NT2/D1 (cell line): ENCODE measurements at regions not wholly inside any gene's neighbourhood (a gene's known extent, or its start where the extent isn't known, plus 50 kb on each side); places are given as distances from the start of the nearest gene placed in this dataset.
"Not testable (repeated sequence)": the region's sequence is repeated elsewhere in the genome, so short reads cannot be mapped to it uniquely, and the experiment has no call there.

Experiments used
- DNase-seq: peaks from one replicate; pipeline ENCODE4 v3.0.0-alpha.2; 2011; ENCODE audit warnings: low read depth, low spot score
- H3K27me3 ChIP-seq: 2 replicates; pipeline ENCODE4 v1.6.0; 2011; ENCODE audit warnings: mild to moderate bottlenecking; ENCODE audit not compliant: insufficient read length, insufficient read depth
- H3K36me3 ChIP-seq: 2 replicates; pipeline ENCODE4 v1.6.1; 2011; ENCODE audit warnings: mild to moderate bottlenecking, low read length, mixed read lengths; ENCODE audit not compliant: insufficient read depth, insufficient read length
- H3K4me1 ChIP-seq: 2 replicates; pipeline ENCODE4 v1.5.1; 2011; ENCODE audit not compliant: insufficient read depth, insufficient read length
- H3K4me3 ChIP-seq: 2 replicates; pipeline ENCODE4 v1.5.1; 2011; ENCODE audit warnings: low read depth; ENCODE audit not compliant: insufficient read length
- H3K9ac ChIP-seq: 2 replicates; pipeline ENCODE4 v1.6.0; 2011; ENCODE audit warnings: low read depth; ENCODE audit not compliant: insufficient read length
- H3K9me3 ChIP-seq: 2 replicates; pipeline ENCODE4 v1.5.1; 2011; ENCODE audit warnings: mild to moderate bottlenecking, low read length; ENCODE audit not compliant: insufficient read depth
- SUZ12 ChIP-seq: IDR thresholded peaks from 2 replicates; pipeline ENCODE4 v1.6.1; 2011; ENCODE audit not compliant: insufficient read length, insufficient read depth; ENCODE audit errors: extremely low read depth
- YY1 ChIP-seq: IDR thresholded peaks from 2 replicates; pipeline ENCODE4 v1.6.1; 2011; ENCODE audit not compliant: insufficient read length, insufficient read depth
- ZNF274 ChIP-seq: IDR thresholded peaks from 2 replicates; pipeline ENCODE4 v1.6.1; 2011; ENCODE audit warnings: mild to moderate bottlenecking, low read depth, low read length

GRCh38 chr2:203619267-203619878 lies 84.3 kb upstream of the RAPH1 start:
- no peak for DNase-seq
- no peaks in the 10 kb centered on the region for H3K4me1 ChIP-seq
- H3K9me3 ChIP-seq = peaks cover 6% of the 10 kb centered on the region; the same call in 1 of the 2 replicates
- H3K27me3 ChIP-seq = no peaks in the 10 kb centered on the region
- TF ChIP-seq ZNF274 (no peak), YY1 (no peak), SUZ12 (no peak)
- no peak overlapping the region for H3K4me3 ChIP-seq
- H3K36me3 ChIP-seq = no peaks in the 10 kb centered on the region
- no peak overlapping the region for H3K9ac ChIP-seq

- no peaks in the 10 kb centered on the region for H3K36me3 ChIP-seq
- DNase-seq = no peak
- H3K4me1 ChIP-seq = no peaks in the 10 kb centered on the region
- peaks cover 6% of the 10 kb centered on the region; the same call in 1 of the 2 replicates for H3K9me3 ChIP-seq
- no peak overlapping the region for H3K9ac ChIP-seq
- no peaks in the 10 kb centered on the region for H3K27me3 ChIP-seq
- H3K4me3 ChIP-seq = no peak overlapping the region
- no peak for TF ChIP-seq ZNF274
- no peak for TF ChIP-seq YY1
- no peak for TF ChIP-seq SUZ12
Measured at GRCh38 chr2:203621981-203622515, 84.4 kb upstream of the CD28 start.

- no peak overlapping the region for H3K4me3 ChIP-seq
- no peaks in the 10 kb centered on the region for H3K4me1 ChIP-seq
- H3K36me3 ChIP-seq = no peaks in the 10 kb centered on the region
- H3K27me3 ChIP-seq = no peaks in the 10 kb centered on the region
- H3K9ac ChIP-seq = no peak overlapping the region
- peaks cover 6% of the 10 kb centered on the region; the same call in 1 of the 2 replicates for H3K9me3 ChIP-seq
- DNase-seq = no peak
- TF ChIP-seq YY1 (no peak), ZNF274 (no peak), SUZ12 (no peak)
Measured at GRCh38 chr2:203623096-203623495, 83.3 kb upstream of the CD28 start.

GRCh38 chr2:203623661-203624060 lies 82.8 kb upstream of the CD28 start:
- H3K9ac ChIP-seq = no peak overlapping the region
- no peak for DNase-seq

GRCh38 chr2:203625701-203626100 lies 80.7 kb upstream of the CD28 start:
- Histone ChIP-seq H3K27me3 (no peaks in the 10 kb centered on the region), H3K36me3 (no peaks in the 10 kb centered on the region), H3K4me1 (no peaks in the 10 kb centered on the region), H3K4me3 (no peak overlapping the region), H3K9ac (no peak overlapping the region), H3K9me3 (peaks cover 6% of the 10 kb centered on the region; the same call in 1 of the 2 replicates)
- no peak for TF ChIP-seq SUZ12
- no peak for TF ChIP-seq ZNF274
- no peak for TF ChIP-seq YY1
- DNase-seq = no peak

More at GRCh38 chr2:203623661-203624060, 82.8 kb upstream of the CD28 start:
- Histone ChIP-seq H3K4me1 (no peaks in the 10 kb centered on the region), H3K9me3 (peaks cover 6% of the 10 kb centered on the region; the same call in 1 of the 2 replicates), H3K4me3 (no peak overlapping the region), H3K27me3 (no peaks in the 10 kb centered on the region), H3K36me3 (no peaks in the 10 kb centered on the region)
- no peak for TF ChIP-seq YY1
- no peak for TF ChIP-seq ZNF274
- no peak for TF ChIP-seq SUZ12

GRCh38 chr2:203626247-203626646 lies 80.2 kb upstream of the CD28 start:
- H3K4me1 ChIP-seq, DNase-seq, H3K27me3 ChIP-seq, H3K9me3 ChIP-seq, H3K4me3 ChIP-seq, H3K36me3 ChIP-seq, H3K9ac ChIP-seq: not testable (repeated sequence)

- Histone ChIP-seq H3K4me1 (no peaks in the 10 kb centered on the region), H3K27me3 (no peaks in the 10 kb centered on the region), H3K9ac (no peak overlapping the region), H3K36me3 (no peaks in the 10 kb centered on the region), H3K9me3 (no peaks in the 10 kb centered on the region), H3K4me3 (no peak overlapping the region)
- DNase-seq = no peak
- TF ChIP-seq YY1 (no peak), SUZ12 (no peak), ZNF274 (no peak)
Measured at GRCh38 chr2:203626952-203627681, 79.3 kb upstream of the CD28 start.
